Osteocyte (in vitro differentiated cells): ENCODE measurements at regions not wholly inside any gene's neighbourhood (a gene's known extent, or its start where the extent isn't known, plus 50 kb on each side); places are given as distances from the start of the nearest gene placed in this dataset.

Experiments
- DNase-seq: peaks from one replicate; pipeline ENCODE4 v3.0.0; 2021; ENCODE audit warnings: mixed read lengths; ENCODE audit not compliant: unreplicated experiment; ENCODE audit errors: extremely low spot score
- H3K27ac Mint-ChIP-seq: one replicate; pipeline ENCODE4 v1.8.0; 2021; ENCODE audit warnings: mild to moderate bottlenecking, mixed read lengths; ENCODE audit not compliant: unreplicated experiment
- H3K27me3 Mint-ChIP-seq: one replicate; pipeline ENCODE4 v1.8.0; 2021; ENCODE audit warnings: mixed read lengths; ENCODE audit not compliant: unreplicated experiment
- H3K36me3 Mint-ChIP-seq: one replicate; pipeline ENCODE4 v1.8.0; 2021; ENCODE audit warnings: mixed read lengths; ENCODE audit not compliant: unreplicated experiment
- H3K4me1 Mint-ChIP-seq: one replicate; pipeline ENCODE4 v1.8.0; 2021; ENCODE audit warnings: mixed read lengths; ENCODE audit not compliant: unreplicated experiment
- H3K4me3 Mint-ChIP-seq: one replicate; pipeline ENCODE4 v1.8.0; 2021; ENCODE audit warnings: mild to moderate bottlenecking, moderate library complexity, mixed read lengths; ENCODE audit not compliant: unreplicated experiment
- H3K9me3 Mint-ChIP-seq: one replicate; pipeline ENCODE4 v1.8.0; 2021; ENCODE audit warnings: mixed read lengths; ENCODE audit not compliant: unreplicated experiment
- TF ChIP-seq, protein P1 (sequence below): fragments of 200-600 bp; sonication (generic); IDR thresholded peaks from 2 replicates; pipeline ENCODE4 v1.5.0; 2021; ENCODE audit warnings: antibody characterized with exemption, mild to moderate bottlenecking, moderate library complexity

DNA sequence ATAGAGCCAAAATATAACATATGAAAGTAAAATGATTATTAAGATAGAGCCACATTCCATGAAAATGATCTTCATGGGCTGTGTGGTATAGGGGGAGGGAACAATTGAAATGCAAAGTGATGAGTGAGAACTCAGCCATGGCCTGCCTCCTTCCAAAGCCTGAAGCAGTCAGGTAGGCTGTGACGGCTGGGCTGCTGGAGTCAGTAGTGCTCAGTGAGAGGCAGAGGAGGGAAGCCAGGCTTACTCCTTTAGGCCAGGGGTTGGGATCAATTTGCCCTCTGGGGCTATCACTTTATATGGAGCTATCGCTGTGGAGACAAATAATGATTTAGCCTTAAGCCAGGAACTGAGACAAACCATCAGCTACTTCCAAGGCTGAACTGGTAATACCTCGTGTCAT lies 654.9 kb downstream of the FGF9 start:
- Mint-ChIP-seq H3K4me3 (no peak overlapping the region), H3K27me3 (no peaks in the 10 kb centered on the region), H3K27ac (no peak overlapping the region), H3K36me3 (no peaks in the 10 kb centered on the region), H3K9me3 (peaks cover 26% of the 10 kb centered on the region), H3K4me1 (no peaks in the 10 kb centered on the region)
- no peak for DNase-seq
- TF ChIP-seq, protein P1, sequence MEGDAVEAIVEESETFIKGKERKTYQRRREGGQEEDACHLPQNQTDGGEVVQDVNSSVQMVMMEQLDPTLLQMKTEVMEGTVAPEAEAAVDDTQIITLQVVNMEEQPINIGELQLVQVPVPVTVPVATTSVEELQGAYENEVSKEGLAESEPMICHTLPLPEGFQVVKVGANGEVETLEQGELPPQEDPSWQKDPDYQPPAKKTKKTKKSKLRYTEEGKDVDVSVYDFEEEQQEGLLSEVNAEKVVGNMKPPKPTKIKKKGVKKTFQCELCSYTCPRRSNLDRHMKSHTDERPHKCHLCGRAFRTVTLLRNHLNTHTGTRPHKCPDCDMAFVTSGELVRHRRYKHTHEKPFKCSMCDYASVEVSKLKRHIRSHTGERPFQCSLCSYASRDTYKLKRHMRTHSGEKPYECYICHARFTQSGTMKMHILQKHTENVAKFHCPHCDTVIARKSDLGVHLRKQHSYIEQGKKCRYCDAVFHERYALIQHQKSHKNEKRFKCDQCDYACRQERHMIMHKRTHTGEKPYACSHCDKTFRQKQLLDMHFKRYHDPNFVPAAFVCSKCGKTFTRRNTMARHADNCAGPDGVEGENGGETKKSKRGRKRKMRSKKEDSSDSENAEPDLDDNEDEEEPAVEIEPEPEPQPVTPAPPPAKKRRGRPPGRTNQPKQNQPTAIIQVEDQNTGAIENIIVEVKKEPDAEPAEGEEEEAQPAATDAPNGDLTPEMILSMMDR = no peak

DNA sequence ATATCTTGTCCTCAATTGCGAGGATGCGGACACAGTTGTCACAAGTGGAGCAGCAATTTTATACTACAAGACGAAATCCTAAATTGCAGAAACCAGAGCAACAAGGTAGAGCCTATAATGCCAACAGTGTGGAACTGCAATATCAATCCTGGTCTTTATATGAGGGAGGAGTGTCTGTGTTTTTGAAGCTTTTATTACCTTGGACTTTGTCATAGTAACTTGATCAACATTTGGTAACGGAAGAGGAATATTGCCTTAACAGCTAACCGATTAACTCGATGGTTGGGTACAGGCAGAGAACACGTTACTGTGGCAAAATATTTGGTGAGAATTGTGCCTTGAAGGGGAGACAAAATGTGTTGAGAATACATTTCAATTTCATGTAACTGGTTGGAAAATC lies 661.5 kb downstream of the FGF9 start:
- H3K36me3 Mint-ChIP-seq = no peaks in the 10 kb centered on the region
- H3K9me3 Mint-ChIP-seq = peaks cover 24% of the 10 kb centered on the region
- TF ChIP-seq, protein P1 = no peak
- H3K4me1 Mint-ChIP-seq = no peaks in the 10 kb centered on the region
- H3K4me3 Mint-ChIP-seq = no peak overlapping the region
- no peak overlapping the region for H3K27ac Mint-ChIP-seq
- no peak for DNase-seq
- no peaks in the 10 kb centered on the region for H3K27me3 Mint-ChIP-seq

DNA sequence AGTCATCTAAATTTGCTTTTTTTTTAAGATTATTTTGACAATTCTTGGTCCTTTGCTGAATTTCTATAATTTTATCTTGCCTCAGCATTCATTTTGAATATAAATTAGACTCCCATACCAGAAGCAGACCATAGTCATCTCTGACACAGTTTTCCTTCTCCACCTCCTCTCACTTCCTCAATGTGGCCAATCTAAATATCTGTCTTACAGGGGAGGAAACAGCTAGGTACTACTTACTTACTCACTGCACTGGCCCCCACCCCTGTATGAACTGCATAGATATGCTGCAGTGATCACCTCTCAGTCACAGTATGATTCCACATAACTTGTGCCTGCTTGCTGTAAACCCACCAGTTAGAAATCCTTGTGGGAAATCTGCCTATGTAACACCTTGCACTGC lies 665.6 kb downstream of the FGF9 start:
- H3K27me3 Mint-ChIP-seq = no peaks in the 10 kb centered on the region
- no peak overlapping the region for H3K27ac Mint-ChIP-seq
- H3K4me3 Mint-ChIP-seq = no peak overlapping the region
- no peaks in the 10 kb centered on the region for H3K36me3 Mint-ChIP-seq
- DNase-seq = no peak
- peaks cover 38% of the 10 kb centered on the region for H3K9me3 Mint-ChIP-seq
- H3K4me1 Mint-ChIP-seq = no peaks in the 10 kb centered on the region
- TF ChIP-seq, protein P1 = no peak

DNA sequence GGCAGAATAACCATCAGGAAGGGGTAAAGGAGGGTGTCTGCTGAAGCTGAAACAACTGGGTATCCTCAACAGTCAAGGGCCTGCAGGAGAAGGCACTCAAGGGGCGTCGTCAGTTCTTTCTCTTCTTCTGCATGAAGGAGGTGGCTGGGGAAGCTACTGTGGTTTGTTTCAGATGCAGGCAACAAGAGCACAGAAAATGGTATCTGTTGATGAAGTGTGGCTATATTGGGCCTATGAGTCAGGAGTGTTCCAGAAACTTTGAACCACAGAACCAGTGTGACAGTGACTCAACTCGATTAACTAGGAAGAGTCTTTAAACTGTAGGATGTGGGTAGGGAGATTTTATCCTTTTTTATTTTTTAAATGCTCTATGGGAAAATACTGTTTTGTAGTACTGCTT lies 686.3 kb downstream of the FGF9 start:
- Mint-ChIP-seq H3K4me3 (no peak overlapping the region), H3K27me3 (no peaks in the 10 kb centered on the region), H3K36me3 (no peaks in the 10 kb centered on the region), H3K9me3 (peaks cover 25% of the 10 kb centered on the region), H3K27ac (no peak overlapping the region), H3K4me1 (no peaks in the 10 kb centered on the region)
- TF ChIP-seq, protein P1 = no peak
- DNase-seq = no peak

DNA sequence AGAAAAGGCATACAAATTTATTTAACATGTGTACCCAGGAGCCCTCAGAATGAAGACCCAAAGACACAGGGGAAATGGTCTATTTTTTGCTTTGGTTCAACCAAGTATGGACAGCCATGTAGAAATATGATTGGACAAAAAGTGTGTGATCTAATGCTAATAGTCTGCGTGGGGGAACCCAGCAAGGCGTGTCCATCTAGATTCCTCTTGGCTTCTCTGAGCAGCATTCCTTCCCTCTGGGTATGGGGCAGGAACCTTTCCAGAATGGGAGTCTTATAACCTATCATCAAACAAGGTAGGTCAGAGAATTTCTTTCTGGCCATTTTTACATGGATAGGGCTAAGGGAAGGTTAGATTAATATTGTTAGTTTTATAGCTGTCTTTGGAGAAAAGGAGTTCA lies 698.2 kb downstream of the FGF9 start:
- H3K4me3 Mint-ChIP-seq = no peak overlapping the region
- TF ChIP-seq, protein P1 = no peak
- no peak for DNase-seq
- no peaks in the 10 kb centered on the region for H3K4me1 Mint-ChIP-seq
- no peaks in the 10 kb centered on the region for H3K36me3 Mint-ChIP-seq
- no peak overlapping the region for H3K27ac Mint-ChIP-seq
- peaks cover 56% of the 10 kb centered on the region for H3K9me3 Mint-ChIP-seq
- H3K27me3 Mint-ChIP-seq = no peaks in the 10 kb centered on the region
